SK-N-SH (cell line): ENCODE measurements at regions not wholly inside any gene's neighbourhood (a gene's known extent, or its start where the extent isn't known, plus 50 kb on each side); places are given as distances from the start of the nearest gene placed in this dataset.

Experiments
- CTCF ChIA-PET: fragments of 300-600, 350-600 bp; formaldehyde crosslinking; extraction: SDS; loops from one replicate; lab custom pipeline; 2021; lab: Yijun Ruan, JAX
- POLR2A ChIA-PET: fragments of 350-600 bp; sonication (Branson Sonifier 250); formaldehyde crosslinking; extraction: SDS; loops from one replicate; lab custom pipeline; 2020; ENCODE audit warnings: antibody characterized with exemption, inconsistent platforms; lab: Yijun Ruan, JAX
- DNase-seq: peaks from one replicate; pipeline ENCODE4 v3.0.0; 2012
- H2AFZ ChIP-seq: fragments of 200-600 bp; sonication (generic); 2 replicates; pipeline ENCODE4 v1.8.1; 2016; ENCODE audit warnings: antibody characterized with exemption, mild to moderate bottlenecking, low read depth
- H3F3A ChIP-seq: fragments of 200-600 bp; sonication (generic); replicated peaks from 2 replicates; pipeline ENCODE3; 2016; ENCODE audit warnings: antibody characterized with exemption, mild to moderate bottlenecking; ENCODE audit not compliant: insufficient read depth
- H3K27ac ChIP-seq, 2 experiments: fragments of 200-500 bp in 1 of 2; fragments of 200-600 bp in 1 of 2; sonication (Bioruptor generic) in 1 of 2; sonication (generic), shearing (Covaris generic) in 1 of 2; 2 replicates each; pipeline versions ENCODE4 v1.5.1 to v1.6.1; 2014 to 2016; ENCODE audit warnings: low read depth in 2 of 2, inconsistent platforms in 1 of 2, low read length in 1 of 2, mild to moderate bottlenecking in 1 of 2, mixed read lengths in 1 of 2
- H3K27me3 ChIP-seq: fragments of 200-600 bp; sonication (generic), shearing (Covaris generic); 2 replicates; pipeline ENCODE4 v1.6.1; 2016; ENCODE audit warnings: mixed run types; ENCODE audit not compliant: insufficient read depth
- H3K36me3 ChIP-seq, 2 experiments: fragments of 200-500 bp in 1 of 2; fragments of 200-600 bp in 1 of 2; sonication (Bioruptor generic) in 1 of 2; sonication (generic) in 1 of 2; replicated peaks in 1 of 2; 2 replicates each; pipeline versions ENCODE3 to v1.5.1; 2014 to 2016; ENCODE audit warnings: low read length in 1 of 2, mild to moderate bottlenecking in 1 of 2; ENCODE audit not compliant: insufficient read depth in 2 of 2, control insufficient read depth in 1 of 2
- H3K4me1 ChIP-seq, 2 experiments: fragments of 200-500 bp in 1 of 2; fragments of 200-600 bp in 1 of 2; sonication (Bioruptor generic) in 1 of 2; sonication (generic), shearing (Covaris generic) in 1 of 2; 2 replicates each; pipeline versions ENCODE4 v1.5.1 to v1.6.1; 2014 to 2016; ENCODE audit warnings: low read depth in 1 of 2, low read length in 1 of 2, mixed run types in 1 of 2; ENCODE audit not compliant: insufficient read depth in 2 of 2, control insufficient read depth in 1 of 2
- H3K4me2 ChIP-seq: fragments of 200-600 bp; sonication (generic), shearing (Covaris generic); 2 replicates; pipeline ENCODE4 v1.6.1; 2017; ENCODE audit warnings: mixed run types
- H3K4me3 ChIP-seq, 2 experiments: fragments of 200-500 bp in 1 of 2; fragments of 200-600 bp in 1 of 2; sonication (Bioruptor generic) in 1 of 2; sonication (generic), shearing (Covaris generic) in 1 of 2; 2 replicates each; pipeline versions ENCODE4 v1.5.1 to v1.8.1; 2014 to 2016; ENCODE audit warnings: low read depth in 2 of 2, inconsistent platforms in 1 of 2, low read length in 1 of 2, mild to moderate bottlenecking in 1 of 2, mixed read lengths in 1 of 2, moderate library complexity in 1 of 2
- H3K79me2 ChIP-seq: fragments of 200-600 bp; sonication (generic); 2 replicates; pipeline ENCODE4 v1.8.1; 2017; ENCODE audit warnings: mild to moderate bottlenecking; ENCODE audit not compliant: insufficient read depth
- H3K9ac ChIP-seq: fragments of 200-600 bp; sonication (generic); 2 replicates; pipeline ENCODE4 v1.6.1; 2017; ENCODE audit warnings: mixed run types
- H3K9me2 ChIP-seq: fragments of 200-600 bp; sonication (generic); 2 replicates; pipeline ENCODE4 v1.6.1; 2017; ENCODE audit warnings: mixed run types
- H3K9me3 ChIP-seq: fragments of 200-600 bp; sonication (generic); 2 replicates; pipeline ENCODE4 v1.6.1; 2017; ENCODE audit warnings: mixed run types, mild to moderate bottlenecking, moderate library complexity
- H4K20me1 ChIP-seq: fragments of 200-600 bp; sonication (generic); 2 replicates; pipeline ENCODE4 v1.6.1; 2017; ENCODE audit warnings: mild to moderate bottlenecking, mixed run types; ENCODE audit not compliant: insufficient read depth
- EP300 ChIP-seq, 2 experiments: IDR thresholded peaks; 2 replicates each; pipeline versions ENCODE4 v1.4.0 to v1.6.1; 2012; ENCODE audit warnings: borderline replicate concordance in 1 of 2, low read depth in 1 of 2, low read length in 1 of 2
- IRF3 ChIP-seq: fragments of 150-350 bp; IDR thresholded peaks from 2 replicates; pipeline ENCODE4 v1.6.1; 2016; ENCODE audit warnings: mild to moderate bottlenecking, low read depth, low read length
- NRF1 ChIP-seq: IDR thresholded peaks from 2 replicates; pipeline ENCODE4 v1.6.1; 2012; ENCODE audit warnings: low read depth, mild to moderate bottlenecking, low read length
- POLR2AphosphoS5 ChIP-seq: IDR thresholded peaks from 2 replicates; pipeline ENCODE4 v1.6.1; 2012; ENCODE audit warnings: low read depth, low read length
- RFX5 ChIP-seq: IDR thresholded peaks from 2 replicates; pipeline ENCODE4 v1.6.1; 2012; ENCODE audit warnings: mild to moderate bottlenecking, improper control_type of control experiment, low read length
- SIN3A ChIP-seq: IDR thresholded peaks from 2 replicates; pipeline ENCODE4 v1.6.1; 2012; ENCODE audit warnings: low read depth, mild to moderate bottlenecking, low read length, moderate library complexity, borderline replicate concordance
- SMC3 ChIP-seq: IDR thresholded peaks from 2 replicates; pipeline ENCODE4 v1.6.1; 2012; ENCODE audit warnings: low read depth, low read length, improper control_type of control experiment
- TAF1 ChIP-seq: IDR thresholded peaks from 2 replicates; pipeline ENCODE4 v1.6.1; 2012; ENCODE audit warnings: low read depth, mild to moderate bottlenecking, low read length, moderate library complexity, borderline replicate concordance
- WGBS: methylation state at CpG from one replicate; pipeline ENCODE4 v1.1.6; 2017; ENCODE audit warnings: low lambda C conversion rate; 5-methylcytosine and 5-hydroxymethylcytosine counted together
- TF ChIP-seq, protein P1 (sequence below): fragments of 200-600 bp; sonication (generic); IDR thresholded peaks from 2 replicates; pipeline ENCODE4 v1.6.1; 2017; ENCODE audit warnings: antibody characterized with exemption, mild to moderate bottlenecking, moderate library complexity

GRCh38 chr9:108191065-108191464, 664.7 kb downstream of the ACTL7B start:
- TF ChIP-seq TAF1 (no peak), EP300 (IDR thresholded peaks at IDR 0.05; ENCODE audit: borderline replicate concordance in 1 of 2, low read depth in 1 of 2, low read length in 1 of 2) (no peak), IRF3 (no peak), RFX5 (no peak), SMC3 (no peak), SIN3A (no peak), NRF1 (no peak)
- TF ChIP-seq, protein P1, sequence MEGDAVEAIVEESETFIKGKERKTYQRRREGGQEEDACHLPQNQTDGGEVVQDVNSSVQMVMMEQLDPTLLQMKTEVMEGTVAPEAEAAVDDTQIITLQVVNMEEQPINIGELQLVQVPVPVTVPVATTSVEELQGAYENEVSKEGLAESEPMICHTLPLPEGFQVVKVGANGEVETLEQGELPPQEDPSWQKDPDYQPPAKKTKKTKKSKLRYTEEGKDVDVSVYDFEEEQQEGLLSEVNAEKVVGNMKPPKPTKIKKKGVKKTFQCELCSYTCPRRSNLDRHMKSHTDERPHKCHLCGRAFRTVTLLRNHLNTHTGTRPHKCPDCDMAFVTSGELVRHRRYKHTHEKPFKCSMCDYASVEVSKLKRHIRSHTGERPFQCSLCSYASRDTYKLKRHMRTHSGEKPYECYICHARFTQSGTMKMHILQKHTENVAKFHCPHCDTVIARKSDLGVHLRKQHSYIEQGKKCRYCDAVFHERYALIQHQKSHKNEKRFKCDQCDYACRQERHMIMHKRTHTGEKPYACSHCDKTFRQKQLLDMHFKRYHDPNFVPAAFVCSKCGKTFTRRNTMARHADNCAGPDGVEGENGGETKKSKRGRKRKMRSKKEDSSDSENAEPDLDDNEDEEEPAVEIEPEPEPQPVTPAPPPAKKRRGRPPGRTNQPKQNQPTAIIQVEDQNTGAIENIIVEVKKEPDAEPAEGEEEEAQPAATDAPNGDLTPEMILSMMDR, result no peak

DNA sequence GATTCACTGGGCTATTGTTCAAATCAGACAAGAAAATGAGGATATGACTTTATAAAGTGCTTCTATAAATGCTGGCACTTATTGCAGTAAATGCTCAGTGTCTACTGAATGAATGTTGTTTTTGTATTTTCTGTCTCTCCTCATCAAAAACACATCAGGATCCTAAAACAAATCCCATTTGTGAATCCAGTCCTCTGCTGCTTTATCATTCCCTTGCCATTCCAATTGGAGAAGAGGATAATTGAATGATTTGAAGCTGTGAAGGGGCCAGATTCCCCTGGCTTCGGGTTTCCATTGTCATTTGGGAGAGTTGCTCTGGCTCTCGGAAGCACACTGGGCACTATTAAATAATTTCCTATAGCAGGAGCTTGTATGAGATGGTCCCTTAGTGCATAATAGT, 666.8 kb downstream of the ACTL7B start:
- H2AFZ ChIP-seq, result no peak overlapping the region
- H3F3A ChIP-seq, result no peaks in the 10 kb centered on the region
- no peak overlapping the region for H3K27ac ChIP-seq
- H3K4me3 ChIP-seq, result no peak overlapping the region
- no peak overlapping the region for H3K9ac ChIP-seq
- H3K4me2 ChIP-seq, result no peak overlapping the region
- 26% methylated on average over 2 of the region's 2 CpGs for WGBS
- ChIA-PET CTCF (no interaction called here), POLR2A (no interaction called here)
- DNase-seq, result no peak
- no peaks in the 10 kb centered on the region for H3K79me2 ChIP-seq
- H4K20me1 ChIP-seq, result no peaks in the 10 kb centered on the region
- H3K4me1 ChIP-seq, result no peaks in the 10 kb centered on the region
- no peaks in the 10 kb centered on the region for H3K36me3 ChIP-seq
- H3K9me2 ChIP-seq, result no peaks in the 10 kb centered on the region
- H3K9me3 ChIP-seq, result no peaks in the 10 kb centered on the region
- TF ChIP-seq IRF3, result no peak
- no peak for TF ChIP-seq POLR2AphosphoS5
- TF ChIP-seq, all 33 proteins: peak for 0
- H3K27me3 ChIP-seq, result no peaks in the 10 kb centered on the region; the same call in 1 of the 2 replicates

More at GRCh38 chr9:108191065-108191464, 664.7 kb downstream of the ACTL7B start:
- Histone ChIP-seq H3K9ac (no peak overlapping the region), H3K9me2 (no peaks in the 10 kb centered on the region), H3K79me2 (no peaks in the 10 kb centered on the region), H3K4me3 (no peak overlapping the region), H3K4me1 (no peaks in the 10 kb centered on the region), H3F3A (no peaks in the 10 kb centered on the region), H3K4me2 (no peak overlapping the region), H3K9me3 (no peaks in the 10 kb centered on the region), H4K20me1 (no peaks in the 10 kb centered on the region), H3K27me3 (no peaks in the 10 kb centered on the region; the same call in 1 of the 2 replicates), H3K36me3 (no peaks in the 10 kb centered on the region), H3K27ac (no peak overlapping the region), H2AFZ (no peak overlapping the region)
- ChIA-PET CTCF (no interaction called here), POLR2A (no interaction called here)
- DNase-seq, result no peak
- WGBS, result 31% methylated on average over 4 of the region's 4 CpGs
